AG10803 (cell line): ENCODE measurements at regions not wholly inside any gene's neighbourhood (a gene's known extent, or its start where the extent isn't known, plus 50 kb on each side); places are given as distances from the start of the nearest gene placed in this dataset.

Experiments used
- DNase-seq: peaks from one replicate; pipeline ENCODE4 v3.0.0; 2010; ENCODE audit warnings: low read depth
- H3K4me3 ChIP-seq: 2 replicates; pipeline ENCODE4 v1.5.1; 2011; ENCODE audit warnings: mild to moderate bottlenecking, low read length, control low read depth
- TF ChIP-seq, protein P1 (sequence below): conservative IDR thresholded peaks from 2 replicates; pipeline ENCODE4 v1.5.1; 2011; ENCODE audit warnings: mild to moderate bottlenecking, low read length, control low read depth, inconsistent platforms

DNA sequence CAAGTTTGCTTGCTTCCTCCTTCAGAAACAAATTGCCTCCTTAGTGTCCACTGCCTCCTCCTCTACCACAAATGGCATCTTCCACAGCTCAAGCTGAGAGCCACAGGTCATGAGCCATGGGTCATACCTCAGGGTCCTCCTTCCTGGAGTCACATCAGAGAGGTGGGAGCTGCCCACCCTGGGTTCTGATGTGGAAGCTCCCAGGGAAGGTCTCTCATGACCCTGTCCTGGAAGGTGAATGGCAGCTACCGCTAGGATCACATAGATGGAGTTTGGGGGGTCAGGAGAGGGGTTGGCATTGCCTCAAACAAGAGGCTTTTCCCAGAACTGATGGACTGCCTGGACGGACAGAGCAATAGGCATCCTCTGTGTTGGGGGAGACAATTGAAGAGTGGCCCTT lies 321.4 kb downstream of the MATN1 start:
- DNase-seq, result no peak
- no peak overlapping the region for H3K4me3 ChIP-seq
- TF ChIP-seq, protein P1, sequence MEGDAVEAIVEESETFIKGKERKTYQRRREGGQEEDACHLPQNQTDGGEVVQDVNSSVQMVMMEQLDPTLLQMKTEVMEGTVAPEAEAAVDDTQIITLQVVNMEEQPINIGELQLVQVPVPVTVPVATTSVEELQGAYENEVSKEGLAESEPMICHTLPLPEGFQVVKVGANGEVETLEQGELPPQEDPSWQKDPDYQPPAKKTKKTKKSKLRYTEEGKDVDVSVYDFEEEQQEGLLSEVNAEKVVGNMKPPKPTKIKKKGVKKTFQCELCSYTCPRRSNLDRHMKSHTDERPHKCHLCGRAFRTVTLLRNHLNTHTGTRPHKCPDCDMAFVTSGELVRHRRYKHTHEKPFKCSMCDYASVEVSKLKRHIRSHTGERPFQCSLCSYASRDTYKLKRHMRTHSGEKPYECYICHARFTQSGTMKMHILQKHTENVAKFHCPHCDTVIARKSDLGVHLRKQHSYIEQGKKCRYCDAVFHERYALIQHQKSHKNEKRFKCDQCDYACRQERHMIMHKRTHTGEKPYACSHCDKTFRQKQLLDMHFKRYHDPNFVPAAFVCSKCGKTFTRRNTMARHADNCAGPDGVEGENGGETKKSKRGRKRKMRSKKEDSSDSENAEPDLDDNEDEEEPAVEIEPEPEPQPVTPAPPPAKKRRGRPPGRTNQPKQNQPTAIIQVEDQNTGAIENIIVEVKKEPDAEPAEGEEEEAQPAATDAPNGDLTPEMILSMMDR, result no peak

DNA sequence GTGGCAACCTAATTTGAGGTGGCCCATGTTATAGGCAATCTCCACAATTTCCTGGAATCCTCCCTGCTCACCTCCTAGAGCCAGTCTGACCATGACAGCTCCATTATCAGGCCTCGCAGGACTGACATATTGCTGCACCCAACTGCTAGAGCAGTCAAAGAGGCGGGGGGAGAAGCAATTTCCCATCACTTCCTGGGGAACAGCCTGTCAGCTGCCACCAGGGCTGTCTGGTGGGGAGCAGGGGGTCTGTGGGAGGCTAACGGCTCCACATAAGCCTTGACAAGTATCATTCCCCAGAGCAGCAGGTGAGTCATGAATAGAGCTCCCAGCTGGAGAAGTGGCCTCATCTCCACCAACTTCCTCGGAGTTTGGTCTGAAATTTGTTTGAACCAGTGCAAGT lies 322.9 kb downstream of the MATN1 start:
- TF ChIP-seq, protein P1, result no peak
- no peak for DNase-seq
- no peak overlapping the region for H3K4me3 ChIP-seq

DNA sequence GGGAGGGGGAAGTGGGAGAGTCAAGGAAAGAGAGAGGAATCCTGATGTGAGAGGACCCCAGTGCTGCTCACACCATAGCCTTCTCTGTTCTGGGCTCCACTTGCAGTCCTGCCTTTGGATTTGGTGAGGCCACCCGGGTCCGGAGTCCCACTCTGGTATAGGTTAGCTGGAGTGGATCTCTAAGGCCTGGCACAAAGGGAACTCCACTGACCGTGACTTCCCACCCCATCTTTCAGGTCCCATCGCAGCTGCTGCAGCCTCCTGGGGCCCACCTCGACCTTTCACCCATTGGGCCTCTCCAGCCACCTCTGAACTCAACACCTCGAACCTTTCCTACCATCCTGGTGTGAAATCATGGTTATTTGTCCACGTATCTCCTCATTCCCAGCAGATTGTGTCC lies 324.4 kb downstream of the MATN1 start:
- H3K4me3 ChIP-seq, result no peak overlapping the region
- TF ChIP-seq, protein P1, result no peak
- DNase-seq, result no peak

DNA sequence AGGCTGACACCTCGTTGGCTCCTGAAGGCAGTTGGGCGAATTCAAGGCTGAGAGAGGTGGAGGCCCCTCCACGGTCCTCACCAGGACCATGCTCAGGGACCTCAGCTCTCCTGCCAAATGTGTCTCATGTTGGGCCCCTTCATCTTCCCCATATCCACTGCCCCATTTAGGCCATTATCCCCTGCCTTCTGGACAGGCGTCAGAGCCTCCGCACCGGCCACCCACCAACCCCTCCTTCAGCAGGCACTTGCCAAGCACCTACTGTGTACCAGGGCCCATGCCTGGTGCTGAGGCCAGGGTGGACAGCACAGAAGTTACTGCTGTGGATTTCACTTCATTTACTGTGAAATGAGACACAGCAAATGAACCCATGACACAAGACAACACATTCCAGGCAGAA lies 325.8 kb downstream of the MATN1 start:
- no peak for DNase-seq
- H3K4me3 ChIP-seq, result no peak overlapping the region
- TF ChIP-seq, protein P1, result no peak

DNA sequence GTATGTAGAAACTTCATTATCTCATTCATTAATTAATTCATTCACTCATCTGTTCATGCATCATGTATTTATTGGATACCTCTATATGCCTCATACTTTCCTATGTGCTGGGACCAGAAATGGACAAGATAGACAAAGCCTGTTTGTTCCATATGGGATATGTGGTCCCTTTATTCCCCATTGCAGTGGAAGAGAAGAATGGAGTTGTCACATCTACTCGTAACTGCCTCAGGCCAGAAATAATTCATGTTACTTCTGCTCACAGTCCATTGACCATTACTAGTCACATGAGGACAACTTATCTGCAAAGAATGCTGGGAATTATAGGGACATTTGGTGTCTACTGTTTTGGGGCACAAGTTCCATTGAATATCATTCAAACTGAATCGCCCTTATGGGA lies 327.8 kb downstream of the MATN1 start:
- no peak for DNase-seq
- TF ChIP-seq, protein P1, result no peak
- H3K4me3 ChIP-seq, result no peak overlapping the region

DNA sequence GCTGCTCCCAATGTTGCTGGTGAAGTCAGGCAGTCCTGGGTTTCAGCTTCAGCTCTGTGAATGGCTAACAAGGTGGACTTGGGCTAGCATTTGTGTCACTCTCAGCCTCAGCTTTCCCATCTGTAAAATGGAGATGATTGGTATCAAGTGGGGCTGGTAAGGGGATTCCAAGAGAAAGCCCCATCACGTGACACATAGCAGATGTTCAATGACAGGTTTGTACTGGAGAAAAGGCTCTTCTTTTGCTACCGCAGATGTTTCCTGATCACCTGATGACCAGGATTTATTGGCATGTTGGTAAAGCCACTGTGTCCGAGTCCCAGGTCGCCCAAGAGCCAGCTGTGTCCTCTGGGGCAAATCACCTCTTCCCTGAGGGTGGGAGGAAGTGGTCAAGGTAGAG lies 335.0 kb downstream of the MATN1 start:
- no peak for DNase-seq
- no peak overlapping the region for H3K4me3 ChIP-seq
- TF ChIP-seq, protein P1, result no peak

DNA sequence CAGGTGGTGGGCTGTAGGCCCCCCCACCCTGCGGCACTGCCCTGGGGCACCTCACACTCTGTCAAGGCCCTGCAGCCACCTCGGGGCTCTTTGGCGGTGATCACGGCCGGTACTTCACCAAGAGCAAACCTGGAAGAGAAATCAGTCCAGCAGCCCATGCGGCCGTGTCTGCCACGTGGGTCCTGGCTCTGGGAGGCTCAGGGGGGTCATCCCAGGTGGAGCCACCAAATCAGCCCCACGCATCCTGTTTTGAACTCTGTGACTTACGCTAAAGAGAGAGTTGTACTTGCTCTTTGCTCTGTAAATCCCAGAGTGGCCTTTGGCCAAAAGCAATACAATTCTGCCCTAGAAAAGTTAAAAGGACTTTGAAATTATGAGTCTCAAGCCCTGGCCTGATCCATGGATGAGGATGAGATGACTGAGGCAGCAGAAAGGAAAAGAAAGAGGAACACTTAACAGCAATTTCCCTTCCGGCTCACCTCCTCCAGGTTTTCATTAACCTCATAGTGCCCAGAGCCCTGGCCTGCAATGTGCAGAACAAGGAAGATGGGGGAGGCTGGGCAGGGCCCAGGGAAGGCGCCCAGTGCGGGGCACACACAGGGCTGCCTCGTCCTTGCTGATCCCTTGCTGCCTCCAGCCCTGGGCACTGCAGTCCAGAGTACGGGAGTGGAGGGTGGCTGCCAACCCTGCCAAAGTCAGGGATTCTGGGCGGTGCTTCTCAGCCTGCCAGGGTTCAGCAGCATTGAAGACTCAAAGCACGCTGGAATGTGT lies 337.0 kb downstream of the MATN1 start:
- no peak for DNase-seq
- TF ChIP-seq, protein P1, result no peak
- no peak overlapping the region for H3K4me3 ChIP-seq
